ENCODE measurements at regions not wholly inside any gene's neighbourhood (a gene's known extent, or its start where the extent isn't known, plus 50 kb on each side); places are given as distances from the start of the nearest gene placed in this dataset.

- DNase-seq (ENCODE audit: low spot score) = no peak
- Histone ChIP-seq H3K9me3 (no peaks in the 10 kb centered on the region), H3K4me1 (no peaks in the 10 kb centered on the region), H3K27ac (no peak overlapping the region), H3K4me3 (no peak overlapping the region), H3K27me3 (no peaks in the 10 kb centered on the region), H3K36me3 (no peaks in the 10 kb centered on the region)
- no peak for TF ChIP-seq CTCF (IDR thresholded peaks at IDR 0.05)
Observed at GRCh38 chr5:30667293-30667692, 526.2 kb upstream of the CDH6 start.

- DNase-seq (ENCODE audit: low spot score) = no peak
- Histone ChIP-seq H3K9me3 (no peaks in the 10 kb centered on the region), H3K4me1 (no peaks in the 10 kb centered on the region), H3K4me3 (no peak overlapping the region), H3K27me3 (no peaks in the 10 kb centered on the region), H3K27ac (no peak overlapping the region), H3K36me3 (no peaks in the 10 kb centered on the region)
- no peak for TF ChIP-seq CTCF (IDR thresholded peaks at IDR 0.05)
Observed at GRCh38 chr5:30663536-30663935, 530.0 kb upstream of the CDH6 start.

- no peaks in the 10 kb centered on the region for H3K4me1 ChIP-seq
- H3K27me3 ChIP-seq = no peaks in the 10 kb centered on the region
- H3K4me3 ChIP-seq = no peak overlapping the region
- DNase-seq (ENCODE audit: low spot score) = no peak
- H3K27ac ChIP-seq = no peak overlapping the region
- H3K36me3 ChIP-seq = no peaks in the 10 kb centered on the region
- TF ChIP-seq CTCF (IDR thresholded peaks at IDR 0.05) = no peak
- H3K9me3 ChIP-seq = no peaks in the 10 kb centered on the region
Observed at GRCh38 chr5:30662373-30662772, 531.1 kb upstream of the CDH6 start.

- Histone ChIP-seq H3K4me3 (no peak overlapping the region), H3K27me3 (no peaks in the 10 kb centered on the region), H3K27ac (no peak overlapping the region), H3K4me1 (no peaks in the 10 kb centered on the region), H3K9me3 (no peaks in the 10 kb centered on the region), H3K36me3 (no peaks in the 10 kb centered on the region)
- no peak for DNase-seq (ENCODE audit: low spot score)
- TF ChIP-seq CTCF (IDR thresholded peaks at IDR 0.05) = no peak
Observed at GRCh38 chr5:30661730-30662129, 531.8 kb upstream of the CDH6 start.

GRCh38 chr5:30659417-30659816 lies 534.1 kb upstream of the CDH6 start:
- no peak overlapping the region for H3K27ac ChIP-seq

More at GRCh38 chr5:30659417-30659816, 534.1 kb upstream of the CDH6 start:
- H3K9me3 ChIP-seq = no peaks in the 10 kb centered on the region
- no peak overlapping the region for H3K4me3 ChIP-seq
- DNase-seq (ENCODE audit: low spot score) = no peak
- H3K4me1 ChIP-seq = no peaks in the 10 kb centered on the region
- no peak for TF ChIP-seq CTCF (IDR thresholded peaks at IDR 0.05)
- H3K27me3 ChIP-seq = no peaks in the 10 kb centered on the region
- no peaks in the 10 kb centered on the region for H3K36me3 ChIP-seq
